ENCODE measurements at regions not wholly inside any gene's neighbourhood (a gene's known extent, or its start where the extent isn't known, plus 50 kb on each side); places are given as distances from the start of the nearest gene placed in this dataset.

GRCh38 chr7:41047789-41048191 is 655.1 kb downstream of the INHBA start:
- TF ChIP-seq CTCF (IDR thresholded peaks at IDR 0.05; ENCODE audit: low read depth, low read length) (no peak), EZH2phosphoT487 (IDR thresholded peaks at IDR 0.05; ENCODE audit: low read depth) (no peak)

Data from OCI-LY3 (cell line).